GM19468 (cell line): ENCODE measurements at regions not wholly inside any gene's neighbourhood (a gene's known extent, or its start where the extent isn't known, plus 50 kb on each side); places are given as distances from the start of the nearest gene placed in this dataset.

Source experiments
- ATAC-seq: cut with Tn5 transposase; IDR thresholded peaks from one replicate; pipeline ENCODE4 v1.9.1; 2021; ENCODE audit warnings: mild to moderate bottlenecking, moderate library complexity, moderate number of reproducible peaks; ENCODE audit not compliant: unreplicated experiment; ENCODE audit errors: extremely low read depth

GRCh38 chr7:68304536-68304935 lies 1293.7 kb upstream of the AUTS2 start:
- ATAC-seq = no peak

GRCh38 chr7:68306692-68307107 lies 1291.6 kb upstream of the AUTS2 start:
- no peak for ATAC-seq

- ATAC-seq = no peak
Measured at GRCh38 chr7:68309271-68309670, 1289.0 kb upstream of the AUTS2 start.

- no peak for ATAC-seq
Measured at GRCh38 chr7:68309806-68310205, 1288.5 kb upstream of the AUTS2 start.

- ATAC-seq = no peak
Measured at GRCh38 chr7:68311958-68312357, 1286.3 kb upstream of the AUTS2 start.

GRCh38 chr7:68313806-68314205 lies 1284.5 kb upstream of the AUTS2 start:
- no peak for ATAC-seq

- ATAC-seq = no peak
Measured at GRCh38 chr7:68314208-68314607, 1284.1 kb upstream of the AUTS2 start.

GRCh38 chr7:68317476-68317875 lies 1280.8 kb upstream of the AUTS2 start:
- no peak for ATAC-seq

GRCh38 chr7:68319061-68319460 lies 1279.2 kb upstream of the AUTS2 start:
- ATAC-seq = no peak

GRCh38 chr7:68321076-68321639 lies 1277.1 kb upstream of the AUTS2 start:
- ATAC-seq = no peak

- ATAC-seq = no peak
Measured at GRCh38 chr7:68321776-68322496, 1276.3 kb upstream of the AUTS2 start.

GRCh38 chr7:68324621-68325020 lies 1273.7 kb upstream of the AUTS2 start:
- no peak for ATAC-seq

- ATAC-seq = no peak
Measured at GRCh38 chr7:68334216-68334615, 1264.1 kb upstream of the AUTS2 start.

GRCh38 chr7:68334636-68335272 lies 1263.5 kb upstream of the AUTS2 start:
- no peak for ATAC-seq

GRCh38 chr7:68336594-68336993 lies 1261.7 kb upstream of the AUTS2 start:
- ATAC-seq = no peak

GRCh38 chr7:68348401-68348800 lies 1249.9 kb upstream of the AUTS2 start:
- no peak for ATAC-seq

- no peak for ATAC-seq
Measured at GRCh38 chr7:68362745-68363518, 1235.3 kb upstream of the AUTS2 start.

- ATAC-seq = no peak
Measured at GRCh38 chr7:68364886-68365625, 1233.2 kb upstream of the AUTS2 start.

GRCh38 chr7:68371985-68372384 lies 1226.3 kb upstream of the AUTS2 start:
- ATAC-seq = no peak

- no peak for ATAC-seq
Measured at GRCh38 chr7:68376131-68376661, 1222.1 kb upstream of the AUTS2 start.
